ENCODE measurements at regions not wholly inside any gene's neighbourhood (a gene's known extent, or its start where the extent isn't known, plus 50 kb on each side); places are given as distances from the start of the nearest gene placed in this dataset.

- TF ChIP-seq YY1 (IDR thresholded peaks at IDR 0.05; ENCODE audit: insufficient read depth, insufficient read length) (no peak), ZNF274 (IDR thresholded peaks at IDR 0.05; ENCODE audit: low read depth, low read length) (no peak)
Measured at GRCh38 chr15:70293591-70294470, 196.1 kb upstream of the TLE3 start.

Measured in NT2/D1 (cell line).